ENCODE measurements at regions not wholly inside any gene's neighbourhood (a gene's known extent, or its start where the extent isn't known, plus 50 kb on each side); places are given as distances from the start of the nearest gene placed in this dataset.

DNA sequence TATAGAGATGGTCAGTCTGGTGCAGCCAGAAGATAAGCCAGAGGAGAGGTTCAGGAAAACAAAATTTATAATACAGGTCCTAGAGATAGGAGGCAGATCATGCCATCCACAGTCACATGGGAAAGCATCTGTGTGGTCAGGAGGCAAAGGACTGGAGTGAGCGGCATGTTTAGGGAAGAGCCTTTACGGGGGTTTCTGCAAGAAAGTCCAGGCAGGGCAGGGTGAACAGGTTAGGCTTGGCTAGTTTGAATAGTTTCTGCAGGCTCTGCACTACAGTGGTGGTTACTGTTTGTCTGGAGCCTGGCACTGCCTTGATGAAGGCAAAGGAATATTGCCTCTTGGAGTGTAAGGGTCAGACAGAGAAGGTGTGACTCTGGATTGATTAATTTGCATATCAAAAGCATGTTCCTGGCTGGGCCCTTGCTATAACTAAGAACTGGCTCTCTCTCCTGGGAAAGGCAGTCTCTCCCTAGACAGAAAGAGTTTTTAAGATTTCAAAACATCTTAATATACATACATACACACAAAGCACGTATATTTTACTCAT, 1034.7 kb upstream of the CHAC2 start:
- TF ChIP-seq POLR2A (IDR thresholded peaks at IDR 0.05) (no peak), POLR2AphosphoS5 (IDR thresholded peaks at IDR 0.05) (no peak)
- TF ChIP-seq, protein P1, sequence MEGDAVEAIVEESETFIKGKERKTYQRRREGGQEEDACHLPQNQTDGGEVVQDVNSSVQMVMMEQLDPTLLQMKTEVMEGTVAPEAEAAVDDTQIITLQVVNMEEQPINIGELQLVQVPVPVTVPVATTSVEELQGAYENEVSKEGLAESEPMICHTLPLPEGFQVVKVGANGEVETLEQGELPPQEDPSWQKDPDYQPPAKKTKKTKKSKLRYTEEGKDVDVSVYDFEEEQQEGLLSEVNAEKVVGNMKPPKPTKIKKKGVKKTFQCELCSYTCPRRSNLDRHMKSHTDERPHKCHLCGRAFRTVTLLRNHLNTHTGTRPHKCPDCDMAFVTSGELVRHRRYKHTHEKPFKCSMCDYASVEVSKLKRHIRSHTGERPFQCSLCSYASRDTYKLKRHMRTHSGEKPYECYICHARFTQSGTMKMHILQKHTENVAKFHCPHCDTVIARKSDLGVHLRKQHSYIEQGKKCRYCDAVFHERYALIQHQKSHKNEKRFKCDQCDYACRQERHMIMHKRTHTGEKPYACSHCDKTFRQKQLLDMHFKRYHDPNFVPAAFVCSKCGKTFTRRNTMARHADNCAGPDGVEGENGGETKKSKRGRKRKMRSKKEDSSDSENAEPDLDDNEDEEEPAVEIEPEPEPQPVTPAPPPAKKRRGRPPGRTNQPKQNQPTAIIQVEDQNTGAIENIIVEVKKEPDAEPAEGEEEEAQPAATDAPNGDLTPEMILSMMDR (IDR thresholded peaks at IDR 0.05), result no peak

All from transverse colon (tissue), 4 donors.